GM12801 (cell line): ENCODE measurements at regions not wholly inside any gene's neighbourhood (a gene's known extent, or its start where the extent isn't known, plus 50 kb on each side); places are given as distances from the start of the nearest gene placed in this dataset.

Source experiments
- TF ChIP-seq, protein P1 (sequence below): IDR thresholded peaks from one replicate; pipeline ENCODE4 v1.5.1; 2011; ENCODE audit warnings: control low read depth; ENCODE audit not compliant: insufficient read length; ENCODE audit errors: extremely low read depth

DNA sequence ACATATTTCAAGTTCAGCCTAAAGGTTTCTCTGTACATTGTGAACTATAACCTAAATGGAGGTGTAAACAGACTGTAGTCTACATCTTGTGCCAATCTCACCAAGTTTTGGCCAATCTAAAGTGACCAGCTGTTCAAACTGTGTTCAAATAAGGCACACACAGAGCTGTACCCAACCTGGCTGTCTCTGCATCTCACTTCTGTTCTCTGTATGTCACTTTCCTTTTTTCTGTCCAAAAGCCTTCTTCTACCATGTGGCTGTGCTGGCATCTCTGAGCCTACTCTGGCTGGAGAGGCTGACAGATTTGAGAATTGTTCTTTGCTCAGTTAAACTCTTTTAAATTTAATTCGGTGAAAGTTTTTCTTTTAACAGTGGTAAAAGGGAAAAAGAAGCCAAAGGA is 817.9 kb downstream of the SOCS6 start:
- TF ChIP-seq, protein P1, sequence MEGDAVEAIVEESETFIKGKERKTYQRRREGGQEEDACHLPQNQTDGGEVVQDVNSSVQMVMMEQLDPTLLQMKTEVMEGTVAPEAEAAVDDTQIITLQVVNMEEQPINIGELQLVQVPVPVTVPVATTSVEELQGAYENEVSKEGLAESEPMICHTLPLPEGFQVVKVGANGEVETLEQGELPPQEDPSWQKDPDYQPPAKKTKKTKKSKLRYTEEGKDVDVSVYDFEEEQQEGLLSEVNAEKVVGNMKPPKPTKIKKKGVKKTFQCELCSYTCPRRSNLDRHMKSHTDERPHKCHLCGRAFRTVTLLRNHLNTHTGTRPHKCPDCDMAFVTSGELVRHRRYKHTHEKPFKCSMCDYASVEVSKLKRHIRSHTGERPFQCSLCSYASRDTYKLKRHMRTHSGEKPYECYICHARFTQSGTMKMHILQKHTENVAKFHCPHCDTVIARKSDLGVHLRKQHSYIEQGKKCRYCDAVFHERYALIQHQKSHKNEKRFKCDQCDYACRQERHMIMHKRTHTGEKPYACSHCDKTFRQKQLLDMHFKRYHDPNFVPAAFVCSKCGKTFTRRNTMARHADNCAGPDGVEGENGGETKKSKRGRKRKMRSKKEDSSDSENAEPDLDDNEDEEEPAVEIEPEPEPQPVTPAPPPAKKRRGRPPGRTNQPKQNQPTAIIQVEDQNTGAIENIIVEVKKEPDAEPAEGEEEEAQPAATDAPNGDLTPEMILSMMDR: no peak

DNA sequence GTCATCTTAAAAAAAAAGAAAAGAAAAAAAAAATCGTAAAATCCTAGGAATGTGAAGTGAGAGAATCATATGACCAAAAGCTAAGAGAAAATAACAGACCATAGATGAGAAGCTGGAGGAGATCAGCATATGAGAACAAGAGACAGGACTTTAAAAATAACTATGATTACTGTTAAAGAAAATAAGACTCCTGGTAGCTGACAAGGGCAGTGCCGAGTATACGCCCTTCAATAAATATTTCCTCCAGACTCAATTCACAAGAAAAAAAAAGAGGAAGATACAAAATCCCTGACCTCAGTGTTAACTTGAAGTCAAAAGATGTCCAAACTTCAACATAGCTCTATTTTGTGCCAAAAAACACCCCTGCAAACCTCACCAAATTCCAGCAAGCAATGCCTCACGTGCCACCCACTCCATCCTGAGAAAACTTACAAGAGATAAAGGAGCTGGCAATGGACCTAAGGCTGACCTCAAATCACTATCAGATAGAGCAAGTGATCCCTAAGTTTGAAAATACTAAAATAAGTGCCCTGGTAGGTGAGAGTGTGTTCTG is 817.2 kb downstream of the SOCS6 start:
- TF ChIP-seq, protein P1: no peak

DNA sequence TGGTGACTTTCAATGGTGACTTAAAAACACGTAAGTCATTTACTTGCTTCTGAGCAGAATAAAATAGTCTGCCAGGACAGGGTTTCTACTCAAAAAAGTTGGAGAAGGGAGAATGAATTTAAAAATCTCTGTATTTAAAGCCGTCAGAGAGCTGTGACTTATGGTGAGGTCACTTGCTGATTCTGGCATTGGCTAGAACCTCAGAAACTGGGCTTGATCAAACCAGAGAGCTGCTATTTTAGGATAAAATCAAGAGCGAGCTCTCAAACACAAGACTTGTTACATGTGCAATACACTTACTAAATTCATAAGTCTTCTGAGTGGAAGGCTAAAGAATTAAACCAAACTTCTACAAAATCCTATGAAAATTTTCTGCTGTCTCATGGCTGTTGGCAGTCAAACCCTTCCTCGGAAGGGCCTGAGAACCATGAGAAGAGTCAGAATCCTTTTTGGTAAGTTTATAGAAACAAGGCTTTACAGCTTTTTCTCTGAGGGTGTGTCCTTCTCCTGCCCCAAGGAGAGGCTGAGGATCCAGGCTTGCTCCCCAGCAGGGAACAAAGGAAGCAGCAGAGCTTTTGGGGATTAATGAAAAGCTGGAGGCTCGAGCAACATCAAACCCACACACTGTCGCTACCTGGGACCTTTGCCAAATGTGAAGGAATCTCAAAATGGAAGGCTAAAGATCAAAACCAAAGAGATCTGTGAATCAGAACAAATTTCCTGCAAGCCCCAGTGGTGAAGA is 816.4 kb downstream of the SOCS6 start:
- TF ChIP-seq, protein P1: no peak

DNA sequence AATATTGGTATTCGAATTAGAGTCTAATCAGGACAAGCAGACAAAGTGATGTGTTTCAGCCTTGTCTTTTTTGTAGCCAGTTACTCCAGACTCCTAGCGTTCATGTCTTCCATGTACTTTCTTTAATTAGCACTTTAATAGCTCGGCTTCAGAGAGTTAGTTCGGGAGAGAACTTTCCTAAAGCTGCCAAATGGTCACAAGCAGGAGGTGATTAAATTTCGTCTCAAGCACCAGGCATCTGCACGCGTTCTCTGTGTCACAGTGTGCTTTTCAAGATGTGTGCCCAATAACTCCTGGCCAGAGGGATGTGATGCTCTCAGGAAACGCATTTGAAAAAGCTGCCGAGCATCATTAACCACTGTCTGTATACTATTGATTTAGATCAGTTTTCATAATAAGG is 790.8 kb downstream of the SOCS6 start:
- TF ChIP-seq, protein P1: no peak

DNA sequence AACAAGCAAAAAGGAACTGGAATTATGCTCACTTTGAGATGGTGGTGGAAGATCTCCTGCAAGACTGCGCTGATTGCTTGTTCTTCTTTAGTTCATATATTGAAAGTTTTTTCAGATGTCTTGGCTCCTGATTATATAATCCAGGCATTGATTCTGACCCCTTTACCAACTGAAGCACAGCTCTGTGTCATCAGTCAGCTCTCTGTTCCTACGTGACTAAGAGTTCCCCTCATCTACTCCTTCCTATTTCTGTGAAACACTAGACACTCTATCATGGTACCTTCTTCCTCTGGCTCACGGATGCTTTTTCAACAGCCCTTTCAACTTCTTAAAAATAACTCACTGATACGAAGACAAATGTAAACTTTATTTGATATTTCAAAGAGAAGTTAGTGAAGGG is 788.6 kb downstream of the SOCS6 start:
- TF ChIP-seq, protein P1: no peak

DNA sequence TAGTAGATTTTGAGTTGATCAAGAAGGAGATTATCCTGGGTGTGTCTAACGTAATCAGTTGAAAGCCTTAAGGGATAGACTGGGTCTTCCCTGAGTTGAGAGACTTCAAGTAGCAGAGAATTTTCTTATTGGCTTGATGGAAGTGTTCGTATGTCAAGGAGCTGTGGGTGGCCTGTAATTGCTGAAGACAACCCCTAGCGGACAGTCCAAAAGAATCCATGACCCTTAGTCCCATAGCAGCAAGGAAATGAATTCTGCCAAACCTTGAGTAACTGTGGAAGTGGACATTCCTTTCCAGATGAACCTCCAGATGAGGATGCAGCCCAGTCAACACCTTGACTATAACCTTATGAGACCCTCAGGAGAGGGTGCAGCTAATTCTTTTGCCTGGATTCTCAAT is 786.3 kb downstream of the SOCS6 start:
- TF ChIP-seq, protein P1: no peak

DNA sequence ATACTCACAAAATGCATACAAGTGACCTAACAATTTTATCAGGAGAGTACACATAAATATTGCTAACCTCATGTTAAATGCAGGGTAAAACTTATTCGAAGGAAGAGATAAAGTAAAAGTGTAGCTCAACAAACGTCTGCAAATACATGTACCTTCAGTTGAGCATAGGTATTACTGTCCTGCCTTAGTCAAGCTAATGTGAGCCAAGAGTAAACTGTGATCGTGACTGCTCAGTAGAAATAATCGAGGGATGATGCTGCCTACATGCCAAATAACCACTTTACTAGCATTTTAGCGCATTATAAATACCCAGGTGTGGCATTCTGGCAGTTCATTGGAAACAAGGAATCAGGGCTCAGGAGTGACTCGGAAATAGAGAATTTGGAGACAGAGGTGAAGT is 779.5 kb downstream of the SOCS6 start:
- TF ChIP-seq, protein P1: no peak

DNA sequence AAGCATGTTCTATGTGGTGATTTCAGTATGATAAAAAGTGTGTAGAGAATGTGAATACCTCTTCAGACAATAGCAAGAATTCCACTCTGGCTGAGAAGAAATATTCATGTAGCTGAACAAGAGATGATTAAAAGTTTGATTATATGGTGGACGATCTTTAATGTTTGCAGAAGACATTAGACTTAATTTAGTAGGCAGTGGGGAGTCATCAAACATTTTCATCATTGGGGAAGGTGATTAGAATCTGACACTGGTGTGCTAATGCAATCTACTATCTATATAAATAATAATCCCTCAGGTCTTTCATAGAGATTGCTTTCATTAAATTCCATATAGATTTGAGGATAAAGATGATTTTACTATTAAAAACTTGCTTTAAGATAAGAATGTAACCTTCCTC is 761.0 kb downstream of the SOCS6 start:
- TF ChIP-seq, protein P1: no peak
